ENCODE measurements at regions not wholly inside any gene's neighbourhood (a gene's known extent, or its start where the extent isn't known, plus 50 kb on each side); places are given as distances from the start of the nearest gene placed in this dataset.

DNA sequence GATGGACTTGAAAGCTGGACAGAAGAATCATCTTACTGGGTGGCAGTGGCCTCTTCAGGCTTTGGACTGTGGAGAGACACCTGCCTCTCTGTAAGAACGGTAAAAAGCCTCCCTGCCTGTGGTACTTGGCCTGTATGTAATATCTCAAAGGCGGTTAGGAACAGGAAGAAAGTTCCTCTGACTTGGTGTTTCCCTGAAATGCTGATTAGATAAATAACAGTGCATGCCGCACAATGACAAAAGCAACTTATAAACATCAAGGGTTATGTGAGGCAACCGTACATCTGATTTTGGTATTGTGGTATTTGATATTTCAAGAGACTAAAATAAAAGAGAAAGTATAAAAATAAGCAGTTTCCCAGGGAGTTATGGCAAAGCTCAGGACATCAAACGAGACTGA, 92.4 kb upstream of the SORBS2 start:
- H3K27ac Mint-ChIP-seq, result no peak overlapping the region

DNA sequence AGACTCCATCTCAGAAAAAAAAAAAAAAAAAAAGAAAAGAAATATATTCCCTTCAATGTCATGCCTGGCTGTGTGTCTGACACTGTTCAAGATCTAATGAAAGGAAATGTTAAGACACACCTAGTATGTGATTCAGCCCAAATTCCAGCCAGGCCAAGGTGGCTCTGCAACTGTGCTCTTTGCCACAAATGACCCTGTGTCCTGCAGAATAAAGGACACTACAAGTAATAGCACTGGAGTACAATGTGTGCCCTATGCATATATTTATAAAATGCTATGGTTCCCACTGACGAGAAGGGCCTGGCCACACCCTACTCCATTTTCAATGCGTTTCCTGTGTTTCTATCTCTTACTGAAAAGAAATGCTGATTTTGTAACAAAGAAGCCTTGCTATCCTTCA, 98.0 kb upstream of the SORBS2 start:
- Mint-ChIP-seq H3K4me1 (peaks cover 23% of the 10 kb centered on the region), H3K4me3 (no peak overlapping the region), H3K9me3 (no peaks in the 10 kb centered on the region), H3K27ac (no peak overlapping the region), H3K27me3 (ENCODE audit: low read depth) (no peaks in the 10 kb centered on the region), H3K36me3 (no peaks in the 10 kb centered on the region)
- CTCF ChIA-PET, result no interaction called here
- no peak for TF ChIP-seq PRRX2 (CRISPR knock-in tag; IDR thresholded peaks at IDR 0.05)
- no peak for TF ChIP-seq SP1 (CRISPR knock-in tag; conservative IDR thresholded peaks at IDR 0.05)
- TF ChIP-seq, protein P1, sequence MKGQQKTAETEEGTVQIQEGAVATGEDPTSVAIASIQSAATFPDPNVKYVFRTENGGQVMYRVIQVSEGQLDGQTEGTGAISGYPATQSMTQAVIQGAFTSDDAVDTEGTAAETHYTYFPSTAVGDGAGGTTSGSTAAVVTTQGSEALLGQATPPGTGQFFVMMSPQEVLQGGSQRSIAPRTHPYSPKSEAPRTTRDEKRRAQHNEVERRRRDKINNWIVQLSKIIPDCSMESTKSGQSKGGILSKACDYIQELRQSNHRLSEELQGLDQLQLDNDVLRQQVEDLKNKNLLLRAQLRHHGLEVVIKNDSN (CRISPR knock-in tag; IDR thresholded peaks at IDR 0.05), result no peak
- TF ChIP-seq, protein P2, sequence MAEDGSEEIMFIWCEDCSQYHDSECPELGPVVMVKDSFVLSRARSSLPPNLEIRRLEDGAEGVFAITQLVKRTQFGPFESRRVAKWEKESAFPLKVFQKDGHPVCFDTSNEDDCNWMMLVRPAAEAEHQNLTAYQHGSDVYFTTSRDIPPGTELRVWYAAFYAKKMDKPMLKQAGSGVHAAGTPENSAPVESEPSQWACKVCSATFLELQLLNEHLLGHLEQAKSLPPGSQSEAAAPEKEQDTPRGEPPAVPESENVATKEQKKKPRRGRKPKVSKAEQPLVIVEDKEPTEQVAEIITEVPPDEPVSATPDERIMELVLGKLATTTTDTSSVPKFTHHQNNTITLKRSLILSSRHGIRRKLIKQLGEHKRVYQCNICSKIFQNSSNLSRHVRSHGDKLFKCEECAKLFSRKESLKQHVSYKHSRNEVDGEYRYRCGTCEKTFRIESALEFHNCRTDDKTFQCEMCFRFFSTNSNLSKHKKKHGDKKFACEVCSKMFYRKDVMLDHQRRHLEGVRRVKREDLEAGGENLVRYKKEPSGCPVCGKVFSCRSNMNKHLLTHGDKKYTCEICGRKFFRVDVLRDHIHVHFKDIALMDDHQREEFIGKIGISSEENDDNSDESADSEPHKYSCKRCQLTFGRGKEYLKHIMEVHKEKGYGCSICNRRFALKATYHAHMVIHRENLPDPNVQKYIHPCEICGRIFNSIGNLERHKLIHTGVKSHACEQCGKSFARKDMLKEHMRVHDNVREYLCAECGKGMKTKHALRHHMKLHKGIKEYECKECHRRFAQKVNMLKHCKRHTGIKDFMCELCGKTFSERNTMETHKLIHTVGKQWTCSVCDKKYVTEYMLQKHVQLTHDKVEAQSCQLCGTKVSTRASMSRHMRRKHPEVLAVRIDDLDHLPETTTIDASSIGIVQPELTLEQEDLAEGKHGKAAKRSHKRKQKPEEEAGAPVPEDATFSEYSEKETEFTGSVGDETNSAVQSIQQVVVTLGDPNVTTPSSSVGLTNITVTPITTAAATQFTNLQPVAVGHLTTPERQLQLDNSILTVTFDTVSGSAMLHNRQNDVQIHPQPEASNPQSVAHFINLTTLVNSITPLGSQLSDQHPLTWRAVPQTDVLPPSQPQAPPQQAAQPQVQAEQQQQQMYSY (CRISPR knock-in tag; IDR thresholded peaks at IDR 0.05), result no peak
- TF ChIP-seq ZNF232 (CRISPR knock-in tag; IDR thresholded peaks at IDR 0.05), result no peak
- DNase-seq (ENCODE audit: low spot score) (no peak), ATAC-seq (no peak)
- POLR2A ChIA-PET, result no interaction called here

More for the DNA sequence above, 92.4 kb upstream of the SORBS2 start:
- H3K36me3 Mint-ChIP-seq, result no peaks in the 10 kb centered on the region
- ChIA-PET CTCF (no interaction called here), POLR2A (no interaction called here)
- no peak for DNase-seq (ENCODE audit: low spot score)
- H3K9me3 Mint-ChIP-seq, result no peaks in the 10 kb centered on the region
- TF ChIP-seq GABPB1 (CRISPR knock-in tag; IDR thresholded peaks at IDR 0.05) (no peak), FOXK1 (CRISPR knock-in tag; IDR thresholded peaks at IDR 0.05) (no peak), MXD4 (CRISPR knock-in tag; IDR thresholded peaks at IDR 0.05; ENCODE audit: borderline replicate concordance) (no peak)
- TF ChIP-seq, protein P3, sequence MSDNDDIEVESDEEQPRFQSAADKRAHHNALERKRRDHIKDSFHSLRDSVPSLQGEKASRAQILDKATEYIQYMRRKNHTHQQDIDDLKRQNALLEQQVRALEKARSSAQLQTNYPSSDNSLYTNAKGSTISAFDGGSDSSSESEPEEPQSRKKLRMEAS (CRISPR knock-in tag; IDR thresholded peaks at IDR 0.05), result no peak
- TF ChIP-seq, protein P4, sequence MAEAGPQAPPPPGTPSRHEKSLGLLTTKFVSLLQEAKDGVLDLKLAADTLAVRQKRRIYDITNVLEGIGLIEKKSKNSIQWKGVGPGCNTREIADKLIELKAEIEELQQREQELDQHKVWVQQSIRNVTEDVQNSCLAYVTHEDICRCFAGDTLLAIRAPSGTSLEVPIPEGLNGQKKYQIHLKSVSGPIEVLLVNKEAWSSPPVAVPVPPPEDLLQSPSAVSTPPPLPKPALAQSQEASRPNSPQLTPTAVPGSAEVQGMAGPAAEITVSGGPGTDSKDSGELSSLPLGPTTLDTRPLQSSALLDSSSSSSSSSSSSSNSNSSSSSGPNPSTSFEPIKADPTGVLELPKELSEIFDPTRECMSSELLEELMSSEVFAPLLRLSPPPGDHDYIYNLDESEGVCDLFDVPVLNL (CRISPR knock-in tag; IDR thresholded peaks at IDR 0.05; ENCODE audit: borderline replicate concordance, low read depth), result no peak
- TF ChIP-seq, protein P5, sequence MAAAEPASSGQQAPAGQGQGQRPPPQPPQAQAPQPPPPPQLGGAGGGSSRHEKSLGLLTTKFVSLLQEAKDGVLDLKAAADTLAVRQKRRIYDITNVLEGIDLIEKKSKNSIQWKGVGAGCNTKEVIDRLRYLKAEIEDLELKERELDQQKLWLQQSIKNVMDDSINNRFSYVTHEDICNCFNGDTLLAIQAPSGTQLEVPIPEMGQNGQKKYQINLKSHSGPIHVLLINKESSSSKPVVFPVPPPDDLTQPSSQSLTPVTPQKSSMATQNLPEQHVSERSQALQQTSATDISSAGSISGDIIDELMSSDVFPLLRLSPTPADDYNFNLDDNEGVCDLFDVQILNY (CRISPR knock-in tag; IDR thresholded peaks at IDR 0.05), result no peak
- no peak for ATAC-seq
- H3K4me3 Mint-ChIP-seq, result no peak overlapping the region
- H3K4me1 Mint-ChIP-seq, result no peaks in the 10 kb centered on the region
- no peaks in the 10 kb centered on the region for H3K27me3 Mint-ChIP-seq (ENCODE audit: low read depth)

DNA sequence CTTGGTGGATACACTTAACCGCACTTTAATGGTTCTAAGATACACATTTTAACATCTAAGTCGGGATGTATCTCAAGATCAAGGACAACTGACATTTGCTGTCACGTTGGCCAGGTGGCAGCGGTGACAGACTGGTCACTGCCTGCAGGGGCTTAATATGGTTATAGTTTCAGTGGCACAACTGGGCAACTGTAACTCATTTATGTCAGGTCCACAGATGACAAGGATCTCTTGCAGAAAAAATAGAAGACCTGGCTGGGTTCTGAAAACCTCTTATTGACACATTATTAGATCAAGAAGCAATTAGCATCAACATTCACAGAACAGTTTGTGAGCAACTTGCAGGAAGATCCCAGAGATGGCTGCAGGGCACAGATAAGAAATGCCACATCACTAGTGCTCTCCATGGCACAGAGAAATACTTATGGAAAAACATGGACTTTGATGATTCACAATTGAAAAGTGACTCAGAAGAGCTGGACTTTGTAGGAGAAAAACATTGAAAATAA, 99.6 kb upstream of the SORBS2 start:
- 0 out of 2 replicates have a peak, but pooled peaks cover 2% of the 10 kb centered on the region for H3K36me3 Mint-ChIP-seq
- peak overlapping the region; percentile 20; the same call in 1 of the 2 replicates for H3K27ac Mint-ChIP-seq
- H3K4me3 Mint-ChIP-seq, result no peak overlapping the region
- peaks cover 39% of the 10 kb centered on the region for H3K4me1 Mint-ChIP-seq
- ChIA-PET CTCF (no interaction called here), POLR2A (interaction anchor here (0.7 kb wide), 1 partner anchor 11 kb away, joined by 10 read pairs; no protein-coding TSS in a partner anchor)
- H3K27me3 Mint-ChIP-seq (ENCODE audit: low read depth), result no peaks in the 10 kb centered on the region
- H3K9me3 Mint-ChIP-seq, result peaks cover 4% of the 10 kb centered on the region
- DNase-seq (ENCODE audit: low spot score), result no peak
- ATAC-seq, result no peak
- TF ChIP-seq PRRX2 (CRISPR knock-in tag; IDR thresholded peaks at IDR 0.05) (no peak), MXD4 (CRISPR knock-in tag; IDR thresholded peaks at IDR 0.05; ENCODE audit: borderline replicate concordance) (no peak), JAZF1 (CRISPR knock-in tag; IDR thresholded peaks at IDR 0.05) (no peak), SMAD3 (CRISPR knock-in tag; IDR thresholded peaks at IDR 0.05; ENCODE audit: borderline replicate concordance) (no peak), ZNF423 (CRISPR knock-in tag; IDR thresholded peaks at IDR 0.05) (no peak), ZNF671 (CRISPR knock-in tag; IDR thresholded peaks at IDR 0.05) (no peak)
- TF ChIP-seq, protein P6, sequence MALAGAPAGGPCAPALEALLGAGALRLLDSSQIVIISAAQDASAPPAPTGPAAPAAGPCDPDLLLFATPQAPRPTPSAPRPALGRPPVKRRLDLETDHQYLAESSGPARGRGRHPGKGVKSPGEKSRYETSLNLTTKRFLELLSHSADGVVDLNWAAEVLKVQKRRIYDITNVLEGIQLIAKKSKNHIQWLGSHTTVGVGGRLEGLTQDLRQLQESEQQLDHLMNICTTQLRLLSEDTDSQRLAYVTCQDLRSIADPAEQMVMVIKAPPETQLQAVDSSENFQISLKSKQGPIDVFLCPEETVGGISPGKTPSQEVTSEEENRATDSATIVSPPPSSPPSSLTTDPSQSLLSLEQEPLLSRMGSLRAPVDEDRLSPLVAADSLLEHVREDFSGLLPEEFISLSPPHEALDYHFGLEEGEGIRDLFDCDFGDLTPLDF (CRISPR knock-in tag; IDR thresholded peaks at IDR 0.05), result no peak
- TF ChIP-seq, protein P7, sequence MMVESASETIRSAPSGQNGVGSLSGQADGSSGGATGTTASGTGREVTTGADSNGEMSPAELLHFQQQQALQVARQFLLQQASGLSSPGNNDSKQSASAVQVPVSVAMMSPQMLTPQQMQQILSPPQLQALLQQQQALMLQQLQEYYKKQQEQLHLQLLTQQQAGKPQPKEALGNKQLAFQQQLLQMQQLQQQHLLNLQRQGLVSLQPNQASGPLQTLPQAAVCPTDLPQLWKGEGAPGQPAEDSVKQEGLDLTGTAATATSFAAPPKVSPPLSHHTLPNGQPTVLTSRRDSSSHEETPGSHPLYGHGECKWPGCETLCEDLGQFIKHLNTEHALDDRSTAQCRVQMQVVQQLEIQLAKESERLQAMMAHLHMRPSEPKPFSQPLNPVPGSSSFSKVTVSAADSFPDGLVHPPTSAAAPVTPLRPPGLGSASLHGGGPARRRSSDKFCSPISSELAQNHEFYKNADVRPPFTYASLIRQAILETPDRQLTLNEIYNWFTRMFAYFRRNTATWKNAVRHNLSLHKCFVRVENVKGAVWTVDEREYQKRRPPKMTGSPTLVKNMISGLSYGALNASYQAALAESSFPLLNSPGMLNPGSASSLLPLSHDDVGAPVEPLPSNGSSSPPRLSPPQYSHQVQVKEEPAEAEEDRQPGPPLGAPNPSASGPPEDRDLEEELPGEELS (CRISPR knock-in tag; IDR thresholded peaks at IDR 0.05), result no peak
- TF ChIP-seq, protein P8, sequence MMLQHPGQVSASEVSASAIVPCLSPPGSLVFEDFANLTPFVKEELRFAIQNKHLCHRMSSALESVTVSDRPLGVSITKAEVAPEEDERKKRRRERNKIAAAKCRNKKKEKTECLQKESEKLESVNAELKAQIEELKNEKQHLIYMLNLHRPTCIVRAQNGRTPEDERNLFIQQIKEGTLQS (CRISPR knock-in tag; conservative IDR thresholded peaks at IDR 0.05), result no peak
- TF ChIP-seq, protein P9, sequence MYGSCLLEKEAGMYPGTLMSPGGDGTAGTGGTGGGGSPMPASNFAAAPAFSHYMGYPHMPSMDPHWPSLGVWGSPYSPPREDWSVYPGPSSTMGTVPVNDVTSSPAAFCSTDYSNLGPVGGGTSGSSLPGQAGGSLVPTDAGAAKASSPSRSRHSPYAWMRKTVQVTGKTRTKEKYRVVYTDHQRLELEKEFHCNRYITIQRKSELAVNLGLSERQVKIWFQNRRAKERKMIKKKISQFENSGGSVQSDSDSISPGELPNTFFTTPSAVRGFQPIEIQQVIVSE (CRISPR knock-in tag; IDR thresholded peaks at IDR 0.05; ENCODE audit: borderline replicate concordance), result no peak
